Naive thymus-derived CD8-positive, alpha-beta T cell (primary cell): ENCODE measurements at regions not wholly inside any gene's neighbourhood (a gene's known extent, or its start where the extent isn't known, plus 50 kb on each side); places are given as distances from the start of the nearest gene placed in this dataset.

Experiments
- ATAC-seq, 2 donors: fragments of 150-1000 bp; cut with Tn5 transposase in 1 of 2; sonication (Bioruptor Pico), chemical (Tn5 transposase) in 1 of 2; 1 replicate in 1 of 2; 2 replicates in 1 of 2; pipeline ENCODE4 v1.10.0; 2021; ENCODE audit warnings: mild to moderate bottlenecking in 2 of 2, moderate library complexity in 2 of 2
- POLR2A ChIA-PET: fragments of 350-600 bp; sonication (Branson Sonifier 250); formaldehyde crosslinking; loops from one replicate; lab custom pipeline; 2021; ENCODE audit warnings: antibody characterized with exemption; lab: Charles Lee
- DNase-seq, 10 donors: peaks; one replicate each; pipeline versions ENCODE4 v3.0.0 to v3.0.0-alpha.2; 2020 to 2022
- H3K27ac Mint-ChIP-seq, 10 donors: one replicate each; pipeline ENCODE4 v1.8.0; 2020 to 2022; ENCODE audit warnings: mild to moderate bottlenecking in 10 of 10, mixed read lengths in 10 of 10, moderate library complexity in 4 of 10, inconsistent platforms in 1 of 10
- H3K27me3 Mint-ChIP-seq, 5 donors: one replicate each; pipeline ENCODE4 v1.8.0; 2021 to 2022; ENCODE audit warnings: mixed read lengths in 5 of 5
- H3K36me3 Mint-ChIP-seq, 3 donors: one replicate each; pipeline ENCODE4 v1.8.0; 2020 to 2022; ENCODE audit warnings: mixed read lengths in 3 of 3, mild to moderate bottlenecking in 2 of 3, inconsistent platforms in 1 of 3
- H3K4me1 Mint-ChIP-seq, 4 donors: one replicate each; pipeline ENCODE4 v1.8.0; 2021 to 2022; ENCODE audit warnings: mixed read lengths in 4 of 4
- H3K4me3 Mint-ChIP-seq, 10 donors: one replicate each; pipeline ENCODE4 v1.8.0; 2020 to 2022; ENCODE audit warnings: mild to moderate bottlenecking in 10 of 10, mixed read lengths in 10 of 10, moderate library complexity in 6 of 10, inconsistent platforms in 1 of 10
- H3K9me3 Mint-ChIP-seq, 9 donors: one replicate each; pipeline ENCODE4 v1.8.0; 2020 to 2022; ENCODE audit warnings: mixed read lengths in 9 of 9, mild to moderate bottlenecking in 3 of 9, inconsistent platforms in 1 of 9, moderate library complexity in 1 of 9

DNA sequence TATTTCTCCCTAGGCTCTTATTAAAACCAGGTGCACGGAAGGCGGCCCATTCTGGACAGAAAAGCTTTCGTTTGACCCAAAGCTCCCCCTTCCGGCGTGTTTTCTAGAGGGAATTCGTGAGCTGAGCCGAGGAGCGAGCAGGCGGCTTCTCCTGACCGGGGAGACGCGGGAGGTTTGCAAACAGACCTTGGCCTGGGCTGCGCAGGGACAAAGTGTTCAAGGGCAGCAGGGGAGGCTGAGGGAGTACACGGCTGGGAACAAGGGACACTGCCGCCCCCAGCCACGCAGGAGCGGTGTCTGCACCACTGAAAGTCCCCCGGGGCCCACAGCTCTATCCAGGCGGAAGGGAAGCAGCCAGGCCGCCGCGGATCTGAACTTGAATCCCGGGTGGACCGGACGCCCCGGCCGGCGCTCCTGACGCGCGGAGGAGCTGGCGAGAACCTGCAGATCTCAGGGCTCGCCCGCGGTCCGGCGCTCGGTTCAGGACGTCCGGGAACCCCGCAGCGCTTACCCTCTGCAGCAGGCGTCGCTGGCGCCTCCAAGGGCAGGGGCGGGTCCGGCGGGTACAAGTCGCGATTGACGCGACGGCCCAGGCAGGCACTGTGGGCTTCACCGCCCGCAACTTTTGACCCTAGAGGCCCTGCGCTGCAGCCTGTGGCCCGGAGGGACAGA lies 101.9 kb downstream of the WT1 start:
- Mint-ChIP-seq H3K4me3 (peak overlapping the region; percentile 67 to 85 (median 80)), H3K36me3 (peaks cover 0 to 3% (median 0%) of the 10 kb centered on the region in 3 donors), H3K9me3 (peaks cover 0 to 3% (median 0%) of the 10 kb centered on the region in 9 donors), H3K27ac (peak overlapping the region in 3 of 10 donors; percentile 25 to 38 (median 27)), H3K27me3 (peaks cover 18 to 77% (median 41%) of the 10 kb centered on the region in 5 donors), H3K4me1 (peaks cover 4 to 16% (median 14%) of the 10 kb centered on the region in 4 donors)
- DNase-seq (peak in 3 of 10 donors; percentile 6 to 8 (median 7)), ATAC-seq (peak; percentile 47 to 52)
- POLR2A ChIA-PET, result no interaction called here

DNA sequence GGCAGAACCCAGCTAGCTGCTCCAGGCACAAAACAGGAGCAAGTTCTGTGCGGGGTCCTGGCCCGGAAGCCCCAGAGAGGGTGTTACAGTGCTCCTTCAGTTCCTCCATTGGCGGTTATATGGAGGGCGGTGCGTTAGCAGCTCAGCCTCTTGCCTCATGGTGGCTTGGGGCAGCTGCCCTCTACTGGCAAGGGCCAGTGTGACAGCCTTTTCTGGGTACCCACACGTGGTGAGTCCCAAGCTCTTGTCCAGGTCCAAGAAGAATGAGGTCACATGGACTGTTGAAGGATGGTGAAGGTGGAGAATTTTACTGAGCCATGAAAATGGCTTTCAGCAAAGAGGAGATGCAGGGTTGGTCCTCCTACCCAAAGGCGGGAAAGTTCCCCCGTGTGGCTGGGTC lies 100.5 kb downstream of the WT1 start:
- Mint-ChIP-seq H3K4me3 (no peak overlapping the region), H3K36me3 (peaks cover 0 to 3% (median 0%) of the 10 kb centered on the region in 3 donors), H3K27ac (no peak overlapping the region), H3K4me1 (peaks cover 4 to 16% (median 14%) of the 10 kb centered on the region in 4 donors), H3K27me3 (peaks cover 15 to 77% (median 39%) of the 10 kb centered on the region in 5 donors), H3K9me3 (peaks cover 0 to 3% (median 0%) of the 10 kb centered on the region in 9 donors)
- DNase-seq (no peak), ATAC-seq (no peak)
- POLR2A ChIA-PET, result no interaction called here
